ENCODE measurements at regions not wholly inside any gene's neighbourhood (a gene's known extent, or its start where the extent isn't known, plus 50 kb on each side); places are given as distances from the start of the nearest gene placed in this dataset.

DNA sequence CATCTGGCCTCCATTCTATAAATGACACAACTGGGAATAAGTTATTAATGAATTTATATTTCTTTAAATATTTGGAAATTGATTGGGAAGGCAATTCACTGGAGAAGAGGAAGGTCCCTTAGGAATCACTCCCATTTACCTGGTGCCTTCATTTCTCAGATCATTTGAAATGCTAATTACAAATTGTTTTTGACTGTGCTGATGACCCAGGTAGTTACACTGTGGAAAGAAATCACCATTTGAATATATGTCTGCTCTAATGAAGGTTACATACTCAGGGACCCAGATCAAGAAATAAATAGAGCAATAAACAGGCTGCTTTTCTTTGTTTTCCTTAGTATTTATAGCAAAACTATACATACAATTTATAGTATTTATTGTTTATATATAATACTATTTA is 1759.1 kb downstream of the ARAP2 start:
- Histone ChIP-seq H3K9ac (ENCODE audit: low read length) (no peak overlapping the region), H3K79me2 (ENCODE audit: low read length) (no peaks in the 10 kb centered on the region), H3K4me3 (ENCODE audit: low read length) (no peak overlapping the region), H3K9me2 (replicated peaks; ENCODE audit: low read length) (no peaks in the 10 kb centered on the region), H3K27ac (ENCODE audit: low read length) (no peak overlapping the region), H3K27me3 (ENCODE audit: low read length) (no peaks in the 10 kb centered on the region), H4K20me1 (ENCODE audit: low read length) (no peaks in the 10 kb centered on the region), H3K4me1 (ENCODE audit: insufficient read depth, low read length) (no peaks in the 10 kb centered on the region), H3F3A (ENCODE audit: low read length, unreplicated experiment) (no peaks in the 10 kb centered on the region), H2AFZ (ENCODE audit: low read length) (no peak overlapping the region), H3K4me2 (ENCODE audit: low read length) (no peak overlapping the region), H3K9me3 (ENCODE audit: low read length) (no peaks in the 10 kb centered on the region), H3K36me3 (ENCODE audit: low read depth, low read length) (no peaks in the 10 kb centered on the region)
- intact Hi-C loops (cut with micrococcal nuclease), result no loop called here
- TF ChIP-seq, protein P1, sequence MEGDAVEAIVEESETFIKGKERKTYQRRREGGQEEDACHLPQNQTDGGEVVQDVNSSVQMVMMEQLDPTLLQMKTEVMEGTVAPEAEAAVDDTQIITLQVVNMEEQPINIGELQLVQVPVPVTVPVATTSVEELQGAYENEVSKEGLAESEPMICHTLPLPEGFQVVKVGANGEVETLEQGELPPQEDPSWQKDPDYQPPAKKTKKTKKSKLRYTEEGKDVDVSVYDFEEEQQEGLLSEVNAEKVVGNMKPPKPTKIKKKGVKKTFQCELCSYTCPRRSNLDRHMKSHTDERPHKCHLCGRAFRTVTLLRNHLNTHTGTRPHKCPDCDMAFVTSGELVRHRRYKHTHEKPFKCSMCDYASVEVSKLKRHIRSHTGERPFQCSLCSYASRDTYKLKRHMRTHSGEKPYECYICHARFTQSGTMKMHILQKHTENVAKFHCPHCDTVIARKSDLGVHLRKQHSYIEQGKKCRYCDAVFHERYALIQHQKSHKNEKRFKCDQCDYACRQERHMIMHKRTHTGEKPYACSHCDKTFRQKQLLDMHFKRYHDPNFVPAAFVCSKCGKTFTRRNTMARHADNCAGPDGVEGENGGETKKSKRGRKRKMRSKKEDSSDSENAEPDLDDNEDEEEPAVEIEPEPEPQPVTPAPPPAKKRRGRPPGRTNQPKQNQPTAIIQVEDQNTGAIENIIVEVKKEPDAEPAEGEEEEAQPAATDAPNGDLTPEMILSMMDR (conservative IDR thresholded peaks at IDR 0.05; ENCODE audit: low read depth, low read length), result no peak
- TF ChIP-seq EZH2phosphoT487 (IDR thresholded peaks at IDR 0.05; ENCODE audit: borderline replicate concordance, low read length), result no peak
- no peak for TF ChIP-seq EZH2 (IDR thresholded peaks at IDR 0.05; ENCODE audit: low read length, unreplicated experiment)
- ChIA-PET POLR2A (ENCODE audit: unreplicated experiment) (no interaction called here), CTCF (no interaction called here)
- BruUV-seq (replicated peaks), result no TSS peak
- DNase-seq (no peak), ATAC-seq (no peak)

DNA sequence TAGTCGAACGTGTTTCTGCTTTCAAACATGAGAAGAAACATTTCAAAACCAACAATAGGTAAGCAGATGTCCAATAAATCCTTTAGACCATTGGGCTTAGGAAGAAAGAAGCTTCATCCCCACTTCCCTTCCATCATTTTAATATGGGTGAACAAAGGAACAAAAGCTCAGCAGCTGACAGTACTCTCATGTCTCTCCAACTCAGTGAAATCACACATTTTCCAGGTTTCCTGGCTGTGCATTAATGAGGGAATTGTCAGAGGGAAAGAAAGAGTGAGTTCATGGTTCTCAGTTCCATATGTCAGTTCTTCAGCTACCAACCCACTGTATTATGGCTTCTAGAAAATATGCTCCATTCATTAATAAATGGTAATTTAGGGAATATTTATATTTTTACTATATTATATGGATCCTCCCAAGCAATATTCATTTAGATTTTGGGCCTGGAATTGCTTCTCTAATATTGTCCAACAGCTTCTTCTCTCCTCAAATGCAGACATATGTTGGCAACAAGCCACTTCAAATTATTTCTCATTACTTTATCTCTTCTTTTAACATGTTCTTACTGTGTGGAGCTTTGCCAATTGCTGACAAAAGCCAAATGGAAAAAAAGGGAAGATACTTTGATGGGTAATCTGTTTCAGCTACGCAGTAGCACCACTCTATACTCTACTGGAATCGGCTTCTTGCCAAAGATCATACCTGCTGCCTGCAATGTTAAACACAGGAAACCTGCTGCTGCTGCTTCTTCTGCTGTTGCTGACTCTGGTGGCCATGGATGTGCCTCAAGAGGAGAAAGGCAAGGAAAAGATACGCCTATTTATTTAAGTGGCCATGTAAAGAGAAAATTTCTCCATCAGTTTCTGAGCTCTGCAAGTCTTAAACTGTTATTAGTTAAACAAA is 1757.6 kb downstream of the ARAP2 start:
- Histone ChIP-seq H4K20me1 (ENCODE audit: low read length) (no peaks in the 10 kb centered on the region), H3K4me1 (ENCODE audit: insufficient read depth, low read length) (no peaks in the 10 kb centered on the region), H3K27ac (ENCODE audit: low read length) (no peak overlapping the region), H3K9ac (ENCODE audit: low read length) (no peak overlapping the region), H3F3A (ENCODE audit: low read length, unreplicated experiment) (no peaks in the 10 kb centered on the region), H3K9me3 (ENCODE audit: low read length) (no peaks in the 10 kb centered on the region), H3K79me2 (ENCODE audit: low read length) (no peaks in the 10 kb centered on the region), H3K36me3 (ENCODE audit: low read depth, low read length) (no peaks in the 10 kb centered on the region), H3K4me2 (ENCODE audit: low read length) (no peak overlapping the region), H2AFZ (ENCODE audit: low read length) (no peak overlapping the region), H3K4me3 (ENCODE audit: low read length) (no peak overlapping the region), H3K9me2 (replicated peaks; ENCODE audit: low read length) (no peaks in the 10 kb centered on the region), H3K27me3 (ENCODE audit: low read length) (no peaks in the 10 kb centered on the region)
- DNase-seq (no peak), ATAC-seq (no peak)
- intact Hi-C loops (cut with micrococcal nuclease), result no loop called here
- TF ChIP-seq EZH2 (IDR thresholded peaks at IDR 0.05; ENCODE audit: low read length, unreplicated experiment) (no peak), EZH2phosphoT487 (IDR thresholded peaks at IDR 0.05; ENCODE audit: borderline replicate concordance, low read length) (no peak)
- TF ChIP-seq, protein P1 (conservative IDR thresholded peaks at IDR 0.05; ENCODE audit: low read depth, low read length), result no peak
- CTCF ChIA-PET, result no interaction called here
- no TSS peak for BruUV-seq (replicated peaks)
- POLR2A ChIA-PET (ENCODE audit: unreplicated experiment), result no interaction called here

DNA sequence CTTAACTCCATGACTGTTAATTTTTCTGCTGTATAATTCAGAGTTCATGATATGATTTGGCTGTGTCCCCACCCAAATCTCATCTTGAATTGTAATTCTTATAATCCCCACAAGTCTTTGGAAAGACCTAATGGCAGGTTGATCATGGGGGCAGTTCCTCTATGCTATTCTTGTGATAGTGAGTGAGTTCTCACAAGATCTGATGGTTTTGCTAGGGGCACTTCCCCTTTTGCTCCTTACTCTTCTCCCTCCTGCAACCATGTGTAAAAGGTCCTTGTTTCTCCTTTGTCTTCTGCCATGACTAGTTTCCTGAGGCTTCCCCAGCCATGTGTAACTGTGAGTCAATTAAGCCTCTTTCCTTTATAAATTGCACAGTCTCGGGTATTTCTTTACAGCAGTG is 1751.9 kb downstream of the ARAP2 start:
- ATAC-seq (no peak), DNase-seq (no peak)
- no peaks in the 10 kb centered on the region for H3F3A ChIP-seq (ENCODE audit: low read length, unreplicated experiment)
- H2AFZ ChIP-seq (ENCODE audit: low read length), result no peak overlapping the region
- no peak overlapping the region for H3K4me3 ChIP-seq (ENCODE audit: low read length)
- no peak overlapping the region for H3K9ac ChIP-seq (ENCODE audit: low read length)
- H3K79me2 ChIP-seq (ENCODE audit: low read length), result no peaks in the 10 kb centered on the region
- no peak overlapping the region for H3K4me2 ChIP-seq (ENCODE audit: low read length)
- TF ChIP-seq, protein P1 (conservative IDR thresholded peaks at IDR 0.05; ENCODE audit: low read depth, low read length), result no peak
- no peak for TF ChIP-seq EZH2 (IDR thresholded peaks at IDR 0.05; ENCODE audit: low read length, unreplicated experiment)
- TF ChIP-seq EZH2phosphoT487 (IDR thresholded peaks at IDR 0.05; ENCODE audit: borderline replicate concordance, low read length), result no peak
- no peaks in the 10 kb centered on the region for H3K4me1 ChIP-seq (ENCODE audit: insufficient read depth, low read length)
- H3K36me3 ChIP-seq (ENCODE audit: low read depth, low read length), result no peaks in the 10 kb centered on the region
- no peaks in the 10 kb centered on the region for H3K27me3 ChIP-seq (ENCODE audit: low read length)
- no TSS peak for BruUV-seq (replicated peaks)
- no peaks in the 10 kb centered on the region for H3K9me2 ChIP-seq (replicated peaks; ENCODE audit: low read length)
- no peaks in the 10 kb centered on the region for H3K9me3 ChIP-seq (ENCODE audit: low read length)
- intact Hi-C loops (cut with micrococcal nuclease), result no loop called here
- H4K20me1 ChIP-seq (ENCODE audit: low read length), result no peaks in the 10 kb centered on the region
- POLR2A ChIA-PET (ENCODE audit: unreplicated experiment), result no interaction called here
- CTCF ChIA-PET, result no interaction called here
- H3K27ac ChIP-seq (ENCODE audit: low read length), result no peak overlapping the region
